ENCODE measurements at regions not wholly inside any gene's neighbourhood (a gene's known extent, or its start where the extent isn't known, plus 50 kb on each side); places are given as distances from the start of the nearest gene placed in this dataset.

- peak in 1 of 2 donors; percentile 87 for DNase-seq
- Histone ChIP-seq H3K27me3 (peaks cover 2 to 45% (median 27%) of the 10 kb centered on the region in 4 donors), H3K36me3 (no peaks in the 10 kb centered on the region)
Measured at GRCh38 chr19:30222428-30222873, 149.7 kb upstream of the ZNF536 start.

GRCh38 chr19:30222992-30223865, 149.0 kb upstream of the ZNF536 start:
- peak in 1 of 2 donors; percentile 68 for DNase-seq
- Histone ChIP-seq H3K27ac (no peak overlapping the region), H3K27me3 (peaks cover 2 to 53% (median 30%) of the 10 kb centered on the region in 4 donors), H3K9me3 (no peaks in the 10 kb centered on the region), H3K4me3 (no peak overlapping the region), H3K4me1 (peaks cover 22 to 42% (median 33%) of the 10 kb centered on the region in 4 donors), H3K36me3 (no peaks in the 10 kb centered on the region)
- ATAC-seq (ENCODE audit: low FRiP score in 2 of 2) = no peak
- 12 to 14% methylated on average over 35 to 36 of the region's 36 CpGs for WGBS, 2 donors
- TF ChIP-seq, protein P1, sequence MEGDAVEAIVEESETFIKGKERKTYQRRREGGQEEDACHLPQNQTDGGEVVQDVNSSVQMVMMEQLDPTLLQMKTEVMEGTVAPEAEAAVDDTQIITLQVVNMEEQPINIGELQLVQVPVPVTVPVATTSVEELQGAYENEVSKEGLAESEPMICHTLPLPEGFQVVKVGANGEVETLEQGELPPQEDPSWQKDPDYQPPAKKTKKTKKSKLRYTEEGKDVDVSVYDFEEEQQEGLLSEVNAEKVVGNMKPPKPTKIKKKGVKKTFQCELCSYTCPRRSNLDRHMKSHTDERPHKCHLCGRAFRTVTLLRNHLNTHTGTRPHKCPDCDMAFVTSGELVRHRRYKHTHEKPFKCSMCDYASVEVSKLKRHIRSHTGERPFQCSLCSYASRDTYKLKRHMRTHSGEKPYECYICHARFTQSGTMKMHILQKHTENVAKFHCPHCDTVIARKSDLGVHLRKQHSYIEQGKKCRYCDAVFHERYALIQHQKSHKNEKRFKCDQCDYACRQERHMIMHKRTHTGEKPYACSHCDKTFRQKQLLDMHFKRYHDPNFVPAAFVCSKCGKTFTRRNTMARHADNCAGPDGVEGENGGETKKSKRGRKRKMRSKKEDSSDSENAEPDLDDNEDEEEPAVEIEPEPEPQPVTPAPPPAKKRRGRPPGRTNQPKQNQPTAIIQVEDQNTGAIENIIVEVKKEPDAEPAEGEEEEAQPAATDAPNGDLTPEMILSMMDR (IDR thresholded peaks at IDR 0.05) = no peak
- TF ChIP-seq POLR2AphosphoS5 (IDR thresholded peaks at IDR 0.05) = no peak

More at GRCh38 chr19:30222428-30222873, 149.7 kb upstream of the ZNF536 start:
- Histone ChIP-seq H3K9me3 (no peaks in the 10 kb centered on the region), H3K4me1 (peaks cover 17 to 34% (median 27%) of the 10 kb centered on the region in 4 donors), H3K27ac (no peak overlapping the region), H3K4me3 (no peak overlapping the region)
- TF ChIP-seq, protein P1 (IDR thresholded peaks at IDR 0.05) = peak in 5 of 6 experiments; percentile 31 to 52 (median 45)
- no peak for TF ChIP-seq POLR2AphosphoS5 (IDR thresholded peaks at IDR 0.05)
- peak in 1 of 2 donors; percentile 48 for ATAC-seq (ENCODE audit: low FRiP score in 2 of 2)
- 3 to 4% methylated on average over 8 to 18 of the region's 39 CpGs for WGBS, 2 donors

DNA sequence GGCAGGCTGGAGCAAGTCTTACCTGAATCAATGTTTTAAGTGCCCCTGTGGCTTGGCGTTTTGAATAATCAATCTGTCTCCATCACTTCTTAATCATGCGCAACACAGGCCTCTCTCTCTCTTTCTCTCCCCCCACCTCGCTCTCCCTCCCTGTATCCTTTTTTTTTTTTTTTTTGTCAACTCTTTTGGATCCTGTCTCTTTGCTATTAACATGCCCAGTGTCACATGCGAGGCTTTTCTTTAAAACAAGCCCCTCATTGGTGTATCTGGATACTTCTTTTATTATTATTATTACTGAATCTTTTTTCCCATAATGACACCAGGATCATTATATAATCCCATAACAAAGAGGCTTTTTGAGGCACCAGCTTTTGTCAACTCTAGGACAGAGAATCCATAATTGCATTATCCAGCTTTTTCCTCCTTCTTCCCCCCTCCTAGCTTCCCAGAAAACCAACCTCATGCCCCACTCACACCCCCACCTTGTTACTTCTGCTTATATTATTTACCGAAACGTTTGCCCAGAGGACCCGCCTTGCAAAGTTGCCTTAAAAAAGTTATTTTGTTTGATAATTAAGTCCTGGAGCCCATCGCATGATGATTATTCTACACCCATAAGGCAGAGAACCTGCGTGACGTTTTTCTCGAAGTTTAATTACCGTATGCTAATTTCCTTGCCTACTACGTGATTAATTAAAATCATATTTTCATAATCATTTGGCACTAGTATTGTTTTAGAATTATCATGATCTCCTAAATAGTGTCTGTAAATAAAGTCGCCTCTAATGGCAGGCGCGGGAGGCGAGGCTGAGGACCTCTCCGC, 148.1 kb upstream of the ZNF536 start:
- H3K4me1 ChIP-seq = peaks cover 23 to 50% (median 41%) of the 10 kb centered on the region in 4 donors

DNA sequence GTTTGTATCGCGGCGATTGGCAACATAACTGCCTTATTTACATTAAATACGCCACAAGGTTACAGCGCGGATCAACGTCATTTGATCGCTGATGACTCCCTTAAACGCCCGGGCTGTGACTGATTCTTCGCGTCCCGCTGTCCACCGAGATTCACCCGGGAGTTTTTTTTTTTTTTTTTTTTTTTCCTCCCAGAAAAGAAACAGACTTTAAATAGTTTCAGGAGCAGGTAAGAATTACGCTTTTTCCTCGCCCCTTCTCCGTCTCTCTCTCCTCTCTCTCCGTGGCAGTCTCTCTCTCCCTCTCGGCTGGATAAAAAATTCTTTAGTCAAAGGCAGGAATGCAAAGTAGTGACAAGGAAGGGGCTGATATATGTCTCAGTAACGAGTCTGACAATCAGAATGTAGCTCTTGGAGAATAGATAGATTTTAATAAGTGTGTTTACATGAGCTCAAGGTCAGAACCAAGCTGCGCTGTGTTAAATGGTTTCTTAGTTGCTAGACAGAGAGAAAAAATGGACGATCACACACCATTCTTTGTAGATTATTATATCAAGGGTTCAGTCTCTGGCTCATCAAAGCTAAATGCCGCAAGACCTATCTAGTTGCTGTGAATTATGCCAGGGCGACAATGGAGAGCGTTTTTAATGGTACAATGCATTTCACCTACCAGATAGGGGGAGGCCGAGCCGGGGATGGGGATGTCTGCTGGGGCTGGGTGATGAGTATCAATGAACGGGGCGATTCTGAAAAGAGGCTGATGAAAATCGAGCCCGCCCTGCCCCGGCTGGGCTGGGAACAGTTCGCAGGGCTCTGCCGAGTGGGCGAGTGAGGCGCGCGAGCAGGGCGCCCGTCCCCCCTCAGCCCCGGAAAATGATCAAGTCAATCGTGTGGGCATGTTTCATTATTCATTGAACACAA, 147.2 kb upstream of the ZNF536 start:
- H3K4me1 ChIP-seq = peaks cover 23 to 51% (median 41%) of the 10 kb centered on the region in 4 donors
- H3K27ac ChIP-seq = no peak overlapping the region
- H3K36me3 ChIP-seq = no peaks in the 10 kb centered on the region
- peaks cover 2 to 62% (median 33%) of the 10 kb centered on the region in 4 donors for H3K27me3 ChIP-seq
- H3K9me3 ChIP-seq = no peaks in the 10 kb centered on the region
- TF ChIP-seq POLR2A (IDR thresholded peaks at IDR 0.05) = no peak
- TF ChIP-seq, protein P1 (IDR thresholded peaks at IDR 0.05) = no peak
- 5 to 6% methylated on average over 33 to 43 of the region's 43 CpGs for WGBS, 2 donors
- DNase-seq (peak in 1 of 2 donors; percentile 64), ATAC-seq (ENCODE audit: low FRiP score in 2 of 2) (no peak)
- H3K4me3 ChIP-seq = peak overlapping the region in 3 of 4 donors; percentile 48 to 70 (median 65)

More for the DNA sequence above, 148.1 kb upstream of the ZNF536 start:
- TF ChIP-seq, protein P1 (IDR thresholded peaks at IDR 0.05) = no peak
- TF ChIP-seq POLR2A (IDR thresholded peaks at IDR 0.05) (no peak), EP300 (IDR thresholded peaks at IDR 0.05) (no peak), POLR2AphosphoS5 (IDR thresholded peaks at IDR 0.05) (no peak)
- peaks cover 2 to 62% (median 33%) of the 10 kb centered on the region in 4 donors for H3K27me3 ChIP-seq
- no peak overlapping the region for H3K4me3 ChIP-seq
- 17 to 19% methylated on average over 18 of the region's 18 CpGs for WGBS, 2 donors
- no peaks in the 10 kb centered on the region for H3K9me3 ChIP-seq
- H3K27ac ChIP-seq = no peak overlapping the region
- no peaks in the 10 kb centered on the region for H3K36me3 ChIP-seq
- ATAC-seq (ENCODE audit: low FRiP score in 2 of 2) (no peak), DNase-seq (no peak)

Measured in upper lobe of left lung (tissue), 6 donors.